ENCODE measurements at regions not wholly inside any gene's neighbourhood (a gene's known extent, or its start where the extent isn't known, plus 50 kb on each side); places are given as distances from the start of the nearest gene placed in this dataset.

- Histone ChIP-seq H3K9ac (ENCODE audit: low read length) (no peak overlapping the region), H3K4me1 (ENCODE audit: control insufficient read depth, insufficient read depth, low read length) (no peaks in the 10 kb centered on the region), H3K4me3 (ENCODE audit: low read depth, low read length) (no peak overlapping the region), H3K9me3 (ENCODE audit: control insufficient read depth, insufficient read depth, low read depth, low read length) (0 out of 2 replicates have a peak, but pooled peaks cover 3% of the 10 kb centered on the region), H3K27ac (ENCODE audit: low read depth, low read length) (no peak overlapping the region), H3K27me3 (ENCODE audit: control insufficient read depth, insufficient read depth, low read length) (no peaks in the 10 kb centered on the region), H3K36me3 (ENCODE audit: control insufficient read depth, insufficient read depth, low read length) (no peaks in the 10 kb centered on the region)
Observed at GRCh38 chr5:125560476-125561225, 814.2 kb upstream of the ZNF608 start.

DNA sequence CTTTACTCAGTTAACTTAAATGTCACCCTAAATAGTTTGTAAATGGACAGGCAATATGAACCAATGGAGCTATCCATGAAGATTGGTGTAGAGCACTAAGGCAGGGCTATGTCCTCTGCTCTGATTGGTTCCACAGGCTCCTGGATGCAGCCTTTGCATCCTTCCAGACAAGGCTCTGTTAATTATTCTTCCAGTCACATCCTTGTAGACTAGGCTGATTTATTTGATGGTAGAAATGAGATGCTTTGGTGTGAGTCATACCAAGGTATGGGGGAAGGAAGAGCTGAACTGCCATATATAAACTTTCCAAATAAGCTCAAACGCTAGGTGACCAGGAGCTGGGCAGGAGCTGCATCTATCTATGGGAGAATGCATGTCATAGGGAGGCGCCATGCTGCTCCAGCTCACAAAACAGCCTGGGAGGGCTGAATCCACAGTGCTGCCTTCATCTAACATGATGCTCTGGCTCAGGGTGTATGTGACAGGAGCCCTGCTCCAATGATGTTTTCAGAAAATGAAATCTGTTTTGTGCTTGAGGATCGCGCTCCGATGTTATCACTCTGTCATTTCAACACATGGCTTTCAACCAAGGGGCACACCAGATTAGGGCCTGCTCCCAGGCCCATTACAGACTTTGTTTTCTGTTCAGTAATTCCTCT lies 818.0 kb upstream of the ZNF608 start:
- H3K4me3 ChIP-seq (ENCODE audit: low read depth, low read length), result no peak overlapping the region
- H3K27me3 ChIP-seq (ENCODE audit: control insufficient read depth, insufficient read depth, low read length), result no peaks in the 10 kb centered on the region
- H3K9ac ChIP-seq (ENCODE audit: low read length), result no peak overlapping the region
- H3K36me3 ChIP-seq (ENCODE audit: control insufficient read depth, insufficient read depth, low read length), result no peaks in the 10 kb centered on the region
- H3K27ac ChIP-seq (ENCODE audit: low read depth, low read length), result no peak overlapping the region
- H3K9me3 ChIP-seq (ENCODE audit: control insufficient read depth, insufficient read depth, low read depth, low read length), result peaks cover 19% of the 10 kb centered on the region
- no peaks in the 10 kb centered on the region for H3K4me1 ChIP-seq (ENCODE audit: control insufficient read depth, insufficient read depth, low read length)

DNA sequence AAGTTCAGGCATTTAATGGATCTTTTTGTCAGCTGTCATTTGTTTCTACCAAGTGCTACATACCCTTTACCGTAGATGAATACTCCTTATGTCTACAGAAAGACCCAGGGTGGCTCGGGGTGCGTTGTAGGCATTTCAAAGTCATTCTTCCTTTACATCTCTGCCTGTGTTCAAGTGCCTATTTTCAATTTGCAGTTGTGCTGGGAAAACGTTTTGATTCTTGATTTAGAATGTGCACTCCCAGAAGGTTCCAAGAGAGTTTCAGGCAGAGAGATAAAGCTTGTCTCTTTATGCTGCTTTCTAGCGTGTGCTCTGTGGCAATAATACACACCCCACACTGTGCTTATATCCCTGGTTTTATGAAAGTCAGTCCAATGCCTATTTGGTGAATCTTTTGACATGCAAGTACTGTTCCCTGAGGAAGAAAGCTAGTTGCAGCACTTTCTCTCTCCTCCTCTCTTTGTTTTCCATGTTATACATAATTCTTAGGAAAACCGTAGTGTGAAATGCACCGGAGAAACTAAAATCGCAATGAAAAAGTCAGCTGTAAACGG lies 828.1 kb upstream of the ZNF608 start:
- Histone ChIP-seq H3K27ac (ENCODE audit: low read depth, low read length) (no peak overlapping the region), H3K4me3 (ENCODE audit: low read depth, low read length) (no peak overlapping the region), H3K9ac (ENCODE audit: low read length) (no peak overlapping the region)

GRCh38 chr5:125575171-125575890 lies 828.9 kb upstream of the ZNF608 start:
- Histone ChIP-seq H3K27me3 (ENCODE audit: control insufficient read depth, insufficient read depth, low read length) (no peaks in the 10 kb centered on the region), H3K4me3 (ENCODE audit: low read depth, low read length) (no peak overlapping the region; the same call in 1 of the 2 replicates), H3K9ac (ENCODE audit: low read length) (no peak overlapping the region), H3K4me1 (ENCODE audit: control insufficient read depth, insufficient read depth, low read length) (peaks cover 20% of the 10 kb centered on the region), H3K27ac (ENCODE audit: low read depth, low read length) (no peak overlapping the region), H3K9me3 (ENCODE audit: control insufficient read depth, insufficient read depth, low read depth, low read length) (0 out of 2 replicates have a peak, but pooled peaks cover 2% of the 10 kb centered on the region), H3K36me3 (ENCODE audit: control insufficient read depth, insufficient read depth, low read length) (no peaks in the 10 kb centered on the region)

More for the DNA sequence above, 828.1 kb upstream of the ZNF608 start:
- Histone ChIP-seq H3K27me3 (ENCODE audit: control insufficient read depth, insufficient read depth, low read length) (no peaks in the 10 kb centered on the region), H3K9me3 (ENCODE audit: control insufficient read depth, insufficient read depth, low read depth, low read length) (no peaks in the 10 kb centered on the region), H3K4me1 (ENCODE audit: control insufficient read depth, insufficient read depth, low read length) (peaks cover 20% of the 10 kb centered on the region), H3K36me3 (ENCODE audit: control insufficient read depth, insufficient read depth, low read length) (no peaks in the 10 kb centered on the region)

GRCh38 chr5:125575891-125576505 lies 829.6 kb upstream of the ZNF608 start:
- Histone ChIP-seq H3K36me3 (ENCODE audit: control insufficient read depth, insufficient read depth, low read length) (no peaks in the 10 kb centered on the region), H3K4me1 (ENCODE audit: control insufficient read depth, insufficient read depth, low read length) (peaks cover 20% of the 10 kb centered on the region), H3K9ac (ENCODE audit: low read length) (no peak overlapping the region), H3K9me3 (ENCODE audit: control insufficient read depth, insufficient read depth, low read depth, low read length) (peaks cover 7% of the 10 kb centered on the region), H3K27ac (ENCODE audit: low read depth, low read length) (no peak overlapping the region), H3K27me3 (ENCODE audit: control insufficient read depth, insufficient read depth, low read length) (no peaks in the 10 kb centered on the region), H3K4me3 (ENCODE audit: low read depth, low read length) (no peak overlapping the region; the same call in 1 of the 2 replicates)

DNA sequence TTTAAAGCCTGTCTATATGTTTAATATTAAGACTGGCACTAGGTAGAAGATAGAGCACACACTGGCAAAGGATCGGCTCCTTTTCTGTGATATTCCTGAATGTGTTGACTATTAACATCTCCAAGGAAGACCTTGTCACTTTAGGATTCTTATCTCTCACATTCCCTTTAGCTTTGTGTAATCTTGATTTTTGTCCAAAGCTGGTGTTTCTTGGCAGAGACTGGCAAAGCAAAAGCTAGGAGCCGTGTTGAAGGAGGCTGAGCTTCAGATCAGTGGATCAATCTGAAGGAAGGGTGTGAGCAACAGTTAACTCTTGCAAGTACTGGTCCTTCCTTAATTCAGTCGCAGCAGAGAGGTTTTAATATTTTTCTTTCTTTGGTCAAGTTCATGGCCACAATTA lies 830.4 kb upstream of the ZNF608 start:
- Histone ChIP-seq H3K4me1 (ENCODE audit: control insufficient read depth, insufficient read depth, low read length) (peaks cover 20% of the 10 kb centered on the region), H3K27ac (ENCODE audit: low read depth, low read length) (no peak overlapping the region), H3K9me3 (ENCODE audit: control insufficient read depth, insufficient read depth, low read depth, low read length) (peaks cover 7% of the 10 kb centered on the region), H3K4me3 (ENCODE audit: low read depth, low read length) (no peak overlapping the region), H3K27me3 (ENCODE audit: control insufficient read depth, insufficient read depth, low read length) (no peaks in the 10 kb centered on the region), H3K9ac (ENCODE audit: low read length) (no peak overlapping the region), H3K36me3 (ENCODE audit: control insufficient read depth, insufficient read depth, low read length) (no peaks in the 10 kb centered on the region)

DNA sequence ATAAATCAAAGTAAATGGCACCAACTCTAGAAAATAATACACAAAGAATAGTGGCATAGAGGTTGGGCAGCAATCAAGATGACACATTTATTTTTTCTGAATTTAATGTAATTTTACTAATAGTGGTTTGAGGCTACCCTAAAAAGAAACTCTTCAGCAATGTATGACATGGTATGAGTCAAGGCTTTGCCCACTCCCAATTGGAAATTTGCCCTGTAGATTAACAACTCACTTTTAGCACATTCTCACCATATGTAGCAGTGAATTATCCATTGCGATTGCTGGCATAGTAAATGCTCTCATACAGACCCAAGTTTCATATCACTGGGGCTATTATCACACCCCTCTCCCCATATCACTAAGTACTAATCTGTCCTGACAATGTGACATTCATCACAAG lies 832.1 kb upstream of the ZNF608 start:
- Histone ChIP-seq H3K4me1 (ENCODE audit: control insufficient read depth, insufficient read depth, low read length) (peaks cover 20% of the 10 kb centered on the region), H3K9ac (ENCODE audit: low read length) (no peak overlapping the region), H3K27me3 (ENCODE audit: control insufficient read depth, insufficient read depth, low read length) (no peaks in the 10 kb centered on the region), H3K9me3 (ENCODE audit: control insufficient read depth, insufficient read depth, low read depth, low read length) (peaks cover 7% of the 10 kb centered on the region), H3K27ac (ENCODE audit: low read depth, low read length) (no peak overlapping the region), H3K36me3 (ENCODE audit: control insufficient read depth, insufficient read depth, low read length) (no peaks in the 10 kb centered on the region), H3K4me3 (ENCODE audit: low read depth, low read length) (no peak overlapping the region)

DNA sequence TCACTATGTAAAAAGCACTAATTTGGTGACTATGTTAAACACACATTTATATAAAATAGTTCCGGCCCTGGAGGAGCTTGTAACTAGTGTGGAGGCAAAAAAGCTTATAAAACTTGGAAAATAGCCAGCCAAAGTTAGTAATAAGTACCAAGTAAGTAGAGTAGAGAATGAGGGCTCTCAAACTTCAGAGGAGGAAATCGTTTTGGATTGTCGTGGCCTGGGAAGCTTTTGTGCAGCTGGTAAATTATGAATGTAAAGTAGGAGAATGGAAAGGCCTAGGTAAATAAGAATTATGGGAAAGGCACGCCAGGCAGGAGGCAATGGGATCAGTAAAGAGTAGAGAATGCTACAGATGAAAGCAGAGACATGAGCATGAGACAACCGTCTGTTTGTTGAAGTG lies 832.7 kb upstream of the ZNF608 start:
- peaks cover 22% of the 10 kb centered on the region for H3K4me1 ChIP-seq (ENCODE audit: control insufficient read depth, insufficient read depth, low read length)
- peaks cover 7% of the 10 kb centered on the region for H3K9me3 ChIP-seq (ENCODE audit: control insufficient read depth, insufficient read depth, low read depth, low read length)
- H3K9ac ChIP-seq (ENCODE audit: low read length), result no peak overlapping the region
- no peaks in the 10 kb centered on the region for H3K36me3 ChIP-seq (ENCODE audit: control insufficient read depth, insufficient read depth, low read length)
- H3K4me3 ChIP-seq (ENCODE audit: low read depth, low read length), result no peak overlapping the region
- no peak overlapping the region for H3K27ac ChIP-seq (ENCODE audit: low read depth, low read length)
- no peaks in the 10 kb centered on the region for H3K27me3 ChIP-seq (ENCODE audit: control insufficient read depth, insufficient read depth, low read length)

- Histone ChIP-seq H3K4me3 (ENCODE audit: low read depth, low read length) (no peak overlapping the region), H3K27me3 (ENCODE audit: control insufficient read depth, insufficient read depth, low read length) (no peaks in the 10 kb centered on the region), H3K27ac (ENCODE audit: low read depth, low read length) (no peak overlapping the region), H3K36me3 (ENCODE audit: control insufficient read depth, insufficient read depth, low read length) (no peaks in the 10 kb centered on the region), H3K4me1 (ENCODE audit: control insufficient read depth, insufficient read depth, low read length) (0 out of 2 replicates have a peak, but pooled peaks cover 4% of the 10 kb centered on the region), H3K9me3 (ENCODE audit: control insufficient read depth, insufficient read depth, low read depth, low read length) (peaks cover 7% of the 10 kb centered on the region), H3K9ac (ENCODE audit: low read length) (no peak overlapping the region)
Observed at GRCh38 chr5:125581311-125581710, 834.9 kb upstream of the ZNF608 start.

DNA sequence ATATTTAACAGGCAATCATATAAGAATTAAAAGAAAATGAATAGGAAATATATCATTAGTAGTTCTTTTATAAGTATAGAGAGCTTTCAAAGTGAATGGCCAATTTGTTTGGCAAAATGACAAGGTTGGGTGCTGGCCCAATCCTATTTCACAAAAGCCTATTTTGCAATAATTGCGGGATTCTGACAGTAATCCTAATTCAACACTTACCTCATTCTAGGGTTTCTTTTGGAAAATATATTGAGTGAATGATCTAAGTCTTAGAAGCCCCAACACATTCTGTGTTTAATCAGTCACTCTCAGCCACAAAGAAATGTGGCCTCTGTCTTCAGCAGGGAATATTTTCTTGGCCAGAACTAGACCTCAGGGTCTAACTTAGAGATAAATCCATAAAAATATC lies 835.9 kb upstream of the ZNF608 start:
- 0 out of 2 replicates have a peak, but pooled peaks cover 4% of the 10 kb centered on the region for H3K4me1 ChIP-seq (ENCODE audit: control insufficient read depth, insufficient read depth, low read length)
- H3K36me3 ChIP-seq (ENCODE audit: control insufficient read depth, insufficient read depth, low read length), result no peaks in the 10 kb centered on the region
- H3K27ac ChIP-seq (ENCODE audit: low read depth, low read length), result no peak overlapping the region
- no peaks in the 10 kb centered on the region for H3K27me3 ChIP-seq (ENCODE audit: control insufficient read depth, insufficient read depth, low read length)
- H3K9me3 ChIP-seq (ENCODE audit: control insufficient read depth, insufficient read depth, low read depth, low read length), result peaks cover 7% of the 10 kb centered on the region
- no peak overlapping the region for H3K9ac ChIP-seq (ENCODE audit: low read length)
- H3K4me3 ChIP-seq (ENCODE audit: low read depth, low read length), result no peak overlapping the region

All from HUES6 (cell line).